IMR-90 (cell line): ENCODE measurements at regions not wholly inside any gene's neighbourhood (a gene's known extent, or its start where the extent isn't known, plus 50 kb on each side); places are given as distances from the start of the nearest gene placed in this dataset.

ENCODE experiments used
- ATAC-seq: fragments of 200-7000 bp; cut with Tn5 transposase; 2 replicates; pipeline ENCODE4 v1.9.1; 2020; ENCODE audit warnings: low read depth, mild to moderate bottlenecking, moderate library complexity
- BruUV-seq: library from RNA; stranded (reverse); fragments of 400-500 nt; replicated peaks from 2 replicates; lab custom pipeline; 2021; lab: Mats Ljungman, UMichigan
- CTCF ChIA-PET: fragments of 300-600 bp; formaldehyde crosslinking; extraction: SDS; loops from one replicate; lab custom pipeline; 2021; ENCODE audit warnings: antibody characterized with exemption; lab: Yijun Ruan, JAX
- POLR2A ChIA-PET: fragments of 300-600 bp; sonication (Branson Sonifier 250); formaldehyde crosslinking; loops from one replicate; lab custom pipeline; 2022; ENCODE audit warnings: antibody characterized with exemption; ENCODE audit not compliant: unreplicated experiment; lab: Charles Lee
- DNase-seq: peaks from one replicate; pipeline ENCODE4 v3.0.0; 2013
- H2AFZ ChIP-seq: replicated peaks from 2 replicates; pipeline ENCODE3; 2013; ENCODE audit warnings: low read length, mild to moderate bottlenecking; ENCODE audit not compliant: poor library complexity
- H2AK5ac ChIP-seq: 2 replicates; pipeline ENCODE4 v1.6.1; 2013; ENCODE audit warnings: low read depth, low read length, inconsistent platforms
- H2AK9ac ChIP-seq: replicated peaks from 2 replicates; pipeline ENCODE3; 2013; ENCODE audit warnings: mild to moderate bottlenecking, low read depth, low read length, moderate library complexity; ENCODE audit not compliant: poor library complexity
- H2BK120ac ChIP-seq: 2 replicates; pipeline ENCODE4 v1.6.1; 2013; ENCODE audit warnings: low read depth, low read length, inconsistent platforms
- H2BK15ac ChIP-seq: 3 replicates; pipeline ENCODE4 v1.6.1; 2013; ENCODE audit warnings: low read depth, low read length, inconsistent platforms
- H2BK20ac ChIP-seq: 2 replicates; pipeline ENCODE4 v1.6.1; 2013; ENCODE audit warnings: low read depth, mild to moderate bottlenecking, inconsistent platforms, low read length, moderate library complexity
- H2BK5ac ChIP-seq: 2 replicates; pipeline ENCODE4 v1.6.1; 2013; ENCODE audit warnings: mild to moderate bottlenecking, low read depth, low read length, inconsistent platforms; ENCODE audit not compliant: poor library complexity, severe bottlenecking
- H3K14ac ChIP-seq: replicated peaks from 2 replicates; pipeline ENCODE4 v1.6.1; 2013; ENCODE audit warnings: low read depth, low read length, inconsistent platforms
- H3K18ac ChIP-seq: 2 replicates; pipeline ENCODE4 v1.6.1; 2013; ENCODE audit warnings: low read depth, low read length, control low read depth
- H3K23ac ChIP-seq: 2 replicates; pipeline ENCODE4 v1.6.1; 2013; ENCODE audit warnings: low read depth, low read length, inconsistent platforms
- H3K27ac ChIP-seq: 2 replicates; pipeline ENCODE4 v1.5.1; 2013; ENCODE audit warnings: mild to moderate bottlenecking, control low read depth, low read length; ENCODE audit not compliant: insufficient read depth
- H3K27me3 ChIP-seq: 2 replicates; pipeline ENCODE4 v1.6.1; 2013; ENCODE audit warnings: low read length; ENCODE audit not compliant: control insufficient read depth, insufficient read depth
- H3K36me3 ChIP-seq: 2 replicates; pipeline ENCODE4 v1.6.1; 2013; ENCODE audit warnings: low read length, mixed read lengths; ENCODE audit not compliant: control insufficient read depth, insufficient read depth
- H3K4ac ChIP-seq: 2 replicates; pipeline ENCODE4 v1.6.1; 2013; ENCODE audit warnings: low read depth, low read length, inconsistent platforms
- H3K4me1 ChIP-seq: 2 replicates; pipeline ENCODE4 v1.6.1; 2013; ENCODE audit warnings: low read length, mixed read lengths; ENCODE audit not compliant: control insufficient read depth, insufficient read depth
- H3K4me2 ChIP-seq: 2 replicates; pipeline ENCODE4 v1.6.1; 2013; ENCODE audit warnings: low read depth, mild to moderate bottlenecking, control low read depth, low read length, moderate library complexity
- H3K4me3 ChIP-seq: 2 replicates; pipeline ENCODE4 v1.5.1; 2013; ENCODE audit warnings: low read depth, mild to moderate bottlenecking, control low read depth, low read length, moderate library complexity; ENCODE audit not compliant: insufficient read depth
- H3K56ac ChIP-seq: 2 replicates; pipeline ENCODE4 v1.6.1; 2013; ENCODE audit warnings: low read length, inconsistent platforms; ENCODE audit not compliant: insufficient read depth; ENCODE audit errors: extremely low read depth
- H3K79me1 ChIP-seq, 2 experiments: 2 replicates each; pipeline ENCODE4 v1.6.1; 2013; ENCODE audit warnings: low read length in 2 of 2, inconsistent platforms in 1 of 2, low read depth in 1 of 2
- H3K9ac ChIP-seq: 2 replicates; pipeline ENCODE4 v1.6.1; 2013; ENCODE audit warnings: low read depth, low read length, control low read depth
- H3K9me1 ChIP-seq: 2 replicates; pipeline ENCODE4 v1.6.1; 2013; ENCODE audit warnings: low read length, inconsistent platforms; ENCODE audit not compliant: insufficient read depth
- H3K9me3 ChIP-seq: 2 replicates; pipeline ENCODE4 v1.6.1; 2013; ENCODE audit warnings: low read length; ENCODE audit not compliant: control insufficient read depth, insufficient read depth
- H4K20me1 ChIP-seq: 2 replicates; pipeline ENCODE4 v1.6.1; 2013; ENCODE audit warnings: low read length, inconsistent platforms; ENCODE audit not compliant: insufficient read depth
- H4K5ac ChIP-seq: 2 replicates; pipeline ENCODE4 v1.6.1; 2013; ENCODE audit warnings: mild to moderate bottlenecking, low read depth, low read length, control low read depth
- H4K8ac ChIP-seq, 2 experiments: 2 replicates each; pipeline ENCODE4 v1.6.1; 2013; ENCODE audit warnings: low read depth in 2 of 2, low read length in 2 of 2, control low read depth in 1 of 2, inconsistent platforms in 1 of 2
- H4K91ac ChIP-seq: 2 replicates; pipeline ENCODE4 v1.6.1; 2013; ENCODE audit warnings: low read depth, low read length, inconsistent platforms; ENCODE audit not compliant: insufficient read depth
- BHLHE40 ChIP-seq: fragments of 150-350 bp; IDR thresholded peaks from 2 replicates; pipeline ENCODE4 v1.6.1; 2016; ENCODE audit warnings: mild to moderate bottlenecking, low read depth, low read length
- CEBPB ChIP-seq: IDR thresholded peaks from 2 replicates; pipeline ENCODE4 v1.6.1; 2012; ENCODE audit warnings: low read depth, low read length, improper control_type of control experiment
- CHD1 ChIP-seq: IDR thresholded peaks from 2 replicates; pipeline ENCODE4 v1.6.1; 2012; ENCODE audit warnings: low read depth, low read length, improper control_type of control experiment
- FOS ChIP-seq: fragments of 150-350 bp; IDR thresholded peaks from 2 replicates; pipeline ENCODE4 v1.6.1; 2016; ENCODE audit warnings: low read depth, low read length
- MAZ ChIP-seq: IDR thresholded peaks from 2 replicates; pipeline ENCODE4 v1.6.1; 2012; ENCODE audit warnings: low read depth, mild to moderate bottlenecking, low read length, improper control_type of control experiment, moderate library complexity, borderline replicate concordance
- NFE2L2 ChIP-seq: fragments of 150-350 bp; IDR thresholded peaks from 2 replicates; pipeline ENCODE4 v1.6.1; 2016; ENCODE audit warnings: low read depth, mild to moderate bottlenecking, low read length
- POLR2A ChIP-seq: IDR thresholded peaks from 2 replicates; pipeline ENCODE4 v1.6.1; 2012; ENCODE audit warnings: mild to moderate bottlenecking, low read depth, low read length
- RAD21 ChIP-seq: IDR thresholded peaks from 2 replicates; pipeline ENCODE4 v1.6.1; 2012; ENCODE audit warnings: low read length, improper control_type of control experiment
- RCOR1 ChIP-seq: IDR thresholded peaks from 2 replicates; pipeline ENCODE4 v1.6.1; 2012; ENCODE audit warnings: mild to moderate bottlenecking, low read length, improper control_type of control experiment; ENCODE audit not compliant: insufficient replicate concordance
- RFX5 ChIP-seq: IDR thresholded peaks from 2 replicates; pipeline ENCODE4 v1.8.0; 2012; ENCODE audit warnings: low read depth, mild to moderate bottlenecking, low read length, moderate library complexity
- SMC3 ChIP-seq: fragments of 150-350 bp; IDR thresholded peaks from 2 replicates; pipeline ENCODE4 v1.6.1; 2016; ENCODE audit warnings: low read depth, mild to moderate bottlenecking, antibody characterized with exemption, low read length, moderate library complexity
- WGBS, 2 experiments: methylation state at CpG; one replicate each; pipeline versions ENCODE4 v1.1.5 to v1.1.7; 2013; ENCODE audit warnings: missing lambda C conversion rate in 2 of 2; ENCODE audit not compliant: insufficient read length in 1 of 2; ENCODE audit errors: extremely low coverage in 2 of 2; 5-methylcytosine and 5-hydroxymethylcytosine counted together
- dilution Hi-C: fragments of 300-500 bp; cut with HindIII; formaldehyde crosslinking; loops from one replicate; pipeline ENCODE4 v1.14.3; 2018; ENCODE audit warnings: low sequenced_read_pairs; ENCODE audit not compliant: unreplicated experiment
- in situ Hi-C: fragments of 300-500 bp; cut with MboI; formaldehyde crosslinking; loops from 3 replicates; pipeline ENCODE4 v1.14.3; 2019; ENCODE audit warnings: low sequenced_read_pairs, inconsistent platforms, mixed read lengths
- intact Hi-C: fragments of 100-400 bp; cut with micrococcal nuclease; formaldehyde crosslinking; loops from 2 replicates; pipeline ENCODE4 v1.10.0; 2022
- TF ChIP-seq, protein P1 (sequence below): fragments of 150-350 bp; IDR thresholded peaks from 2 replicates; pipeline ENCODE4 v1.6.1; 2017; ENCODE audit warnings: mild to moderate bottlenecking, antibody characterized with exemption, low read length, low read depth
- TF ChIP-seq, protein P2 (sequence below): fragments of 150-350 bp; IDR thresholded peaks from 2 replicates; pipeline ENCODE4 v1.6.1; 2016; ENCODE audit warnings: low read depth, mild to moderate bottlenecking, low read length, moderate library complexity, borderline replicate concordance

DNA sequence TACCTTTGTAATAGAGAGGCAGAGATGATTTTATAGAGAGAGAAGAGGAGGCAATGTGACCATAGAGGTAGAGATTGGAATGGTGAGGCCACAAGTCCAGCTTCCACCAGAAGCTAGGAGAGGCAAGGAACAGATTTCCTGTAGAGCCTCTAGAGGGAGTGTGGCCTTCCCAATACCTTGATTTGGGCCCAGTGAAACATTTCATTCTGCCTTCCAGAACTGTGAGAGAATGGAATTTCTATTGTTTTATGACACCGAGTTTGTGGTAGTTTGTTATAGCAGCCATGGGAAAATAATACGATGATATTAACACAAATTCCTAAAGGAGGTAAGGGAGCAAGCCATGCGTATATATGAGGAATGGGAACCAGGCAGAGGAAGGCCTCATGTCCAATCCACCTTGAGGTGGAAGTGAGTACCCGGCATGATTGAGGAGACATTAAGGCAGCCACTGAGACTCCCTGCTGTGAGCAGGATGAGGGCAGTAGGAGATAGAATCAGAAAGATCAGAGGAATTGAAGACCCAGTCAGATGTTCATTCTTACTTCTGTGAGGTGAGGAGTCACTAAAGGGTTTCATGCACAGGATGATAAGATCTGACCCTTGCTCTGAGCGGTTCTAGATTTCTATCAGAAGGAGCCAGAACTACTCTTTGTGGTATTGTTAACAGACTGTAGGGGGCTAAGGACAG, 636.3 kb upstream of the IMPG1 start:
- POLR2A ChIA-PET, result no interaction called here
- H3K4me1 ChIP-seq, result no peaks in the 10 kb centered on the region
- dilution Hi-C loops, result no loop called here

More for the DNA sequence above, 636.3 kb upstream of the IMPG1 start:
- Histone ChIP-seq H2AK9ac (no peak overlapping the region), H3K79me1 (no peaks in the 10 kb centered on the region), H4K20me1 (no peaks in the 10 kb centered on the region), H2BK120ac (no peak overlapping the region), H4K5ac (no peak overlapping the region), H3K9me1 (no peaks in the 10 kb centered on the region), H4K91ac (no peak overlapping the region), H3K4me3 (no peak overlapping the region), H4K8ac (no peak overlapping the region), H3K9ac (no peak overlapping the region), H3K27ac (no peak overlapping the region), H2AFZ (no peak overlapping the region), H3K18ac (no peak overlapping the region), H3K4me2 (no peak overlapping the region), H2BK20ac (no peak overlapping the region), H2BK15ac (no peak overlapping the region), H3K4ac (no peak overlapping the region), H3K56ac (no peak overlapping the region), H3K27me3 (no peaks in the 10 kb centered on the region), H3K23ac (no peak overlapping the region), H3K36me3 (no peaks in the 10 kb centered on the region), H3K14ac (no peak overlapping the region), H2BK5ac (no peak overlapping the region), H3K9me3 (no peaks in the 10 kb centered on the region), H2AK5ac (no peak overlapping the region)
- TF ChIP-seq NFE2L2 (no peak), CEBPB (no peak), CHD1 (no peak), SMC3 (no peak), RCOR1 (no peak), MAZ (no peak), FOS (no peak), RAD21 (no peak), RFX5 (no peak), BHLHE40 (no peak), POLR2A (no peak)
- TF ChIP-seq, protein P1, sequence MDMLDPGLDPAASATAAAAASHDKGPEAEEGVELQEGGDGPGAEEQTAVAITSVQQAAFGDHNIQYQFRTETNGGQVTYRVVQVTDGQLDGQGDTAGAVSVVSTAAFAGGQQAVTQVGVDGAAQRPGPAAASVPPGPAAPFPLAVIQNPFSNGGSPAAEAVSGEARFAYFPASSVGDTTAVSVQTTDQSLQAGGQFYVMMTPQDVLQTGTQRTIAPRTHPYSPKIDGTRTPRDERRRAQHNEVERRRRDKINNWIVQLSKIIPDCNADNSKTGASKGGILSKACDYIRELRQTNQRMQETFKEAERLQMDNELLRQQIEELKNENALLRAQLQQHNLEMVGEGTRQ, result no peak
- TF ChIP-seq, protein P2, sequence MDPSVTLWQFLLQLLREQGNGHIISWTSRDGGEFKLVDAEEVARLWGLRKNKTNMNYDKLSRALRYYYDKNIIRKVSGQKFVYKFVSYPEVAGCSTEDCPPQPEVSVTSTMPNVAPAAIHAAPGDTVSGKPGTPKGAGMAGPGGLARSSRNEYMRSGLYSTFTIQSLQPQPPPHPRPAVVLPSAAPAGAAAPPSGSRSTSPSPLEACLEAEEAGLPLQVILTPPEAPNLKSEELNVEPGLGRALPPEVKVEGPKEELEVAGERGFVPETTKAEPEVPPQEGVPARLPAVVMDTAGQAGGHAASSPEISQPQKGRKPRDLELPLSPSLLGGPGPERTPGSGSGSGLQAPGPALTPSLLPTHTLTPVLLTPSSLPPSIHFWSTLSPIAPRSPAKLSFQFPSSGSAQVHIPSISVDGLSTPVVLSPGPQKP, result no peak
- in situ Hi-C loops, result no loop called here
- no peak for ATAC-seq
- DNase-seq, result no peak
- CTCF ChIA-PET, result no interaction called here
- WGBS, 2 experiments, result 63% methylated on average over 1 of the region's 5 CpGs; no CpG with 5 or more reads in 1 of the 2 experiments
- BruUV-seq, result no TSS peak
- intact Hi-C loops, result no loop called here
